ENCODE measurements at regions not wholly inside any gene's neighbourhood (a gene's known extent, or its start where the extent isn't known, plus 50 kb on each side); places are given as distances from the start of the nearest gene placed in this dataset.

DNA sequence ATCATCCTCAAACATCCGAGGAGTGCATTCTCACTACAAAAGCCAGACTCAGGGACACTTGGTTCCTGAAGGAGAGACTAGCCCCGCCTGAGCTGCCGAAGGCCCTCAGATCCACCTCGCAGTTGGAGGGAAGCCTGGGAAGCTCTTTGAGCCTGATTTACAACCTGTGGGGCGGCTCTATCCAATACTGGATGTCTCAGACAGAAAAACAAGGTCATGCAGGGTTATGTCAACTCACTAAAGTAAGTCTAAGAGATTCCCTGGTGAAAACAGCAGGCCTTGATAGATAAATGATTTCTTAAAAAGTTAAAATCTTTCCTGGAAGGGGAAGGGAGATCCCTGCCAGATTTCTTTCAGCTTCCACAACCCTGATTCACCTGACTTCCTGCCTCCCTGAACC is 284.3 kb downstream of the CYP26B1 start (continued):
- TF ChIP-seq, protein P1, sequence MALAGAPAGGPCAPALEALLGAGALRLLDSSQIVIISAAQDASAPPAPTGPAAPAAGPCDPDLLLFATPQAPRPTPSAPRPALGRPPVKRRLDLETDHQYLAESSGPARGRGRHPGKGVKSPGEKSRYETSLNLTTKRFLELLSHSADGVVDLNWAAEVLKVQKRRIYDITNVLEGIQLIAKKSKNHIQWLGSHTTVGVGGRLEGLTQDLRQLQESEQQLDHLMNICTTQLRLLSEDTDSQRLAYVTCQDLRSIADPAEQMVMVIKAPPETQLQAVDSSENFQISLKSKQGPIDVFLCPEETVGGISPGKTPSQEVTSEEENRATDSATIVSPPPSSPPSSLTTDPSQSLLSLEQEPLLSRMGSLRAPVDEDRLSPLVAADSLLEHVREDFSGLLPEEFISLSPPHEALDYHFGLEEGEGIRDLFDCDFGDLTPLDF (CRISPR knock-in tag; IDR thresholded peaks at IDR 0.05) = no peak
- TF ChIP-seq, protein P2, sequence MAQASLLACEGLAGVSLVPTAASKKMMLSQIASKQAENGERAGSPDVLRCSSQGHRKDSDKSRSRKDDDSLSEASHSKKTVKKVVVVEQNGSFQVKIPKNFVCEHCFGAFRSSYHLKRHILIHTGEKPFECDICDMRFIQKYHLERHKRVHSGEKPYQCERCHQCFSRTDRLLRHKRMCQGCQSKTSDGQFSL (CRISPR knock-in tag; IDR thresholded peaks at IDR 0.05) = no peak
- TF ChIP-seq, protein P2 (tag; IDR thresholded peaks at IDR 0.05) = no peak
- TF ChIP-seq SREBF2 (CRISPR knock-in tag; IDR thresholded peaks at IDR 0.05) (no peak), TAL1 (IDR thresholded peaks at IDR 0.05) (peak; percentile 13; the same call in 1 of the 2 replicates), RFX5 (IDR thresholded peaks at IDR 0.05; ENCODE audit: low read depth, low read length) (no peak), NR2C1 (IDR thresholded peaks at IDR 0.05) (no peak), NR2C1 (tag; IDR thresholded peaks at IDR 0.05) (0 out of 2 replicates have a peak, but pooled peaks have one; percentile 28), ATF1 (CRISPR knock-in tag; IDR thresholded peaks at IDR 0.05) (no peak), ATF1 (tag; IDR thresholded peaks at IDR 0.05) (no peak), EGR1 (conservative IDR thresholded peaks at IDR 0.05) (no peak), SREBF1 (IDR thresholded peaks at IDR 0.05; ENCODE audit: borderline replicate concordance, low read depth, low read length) (no peak), CBX1 (IDR thresholded peaks at IDR 0.05; ENCODE audit: low read depth) (no peak), RBM39 (optimal IDR thresholded peaks at IDR 0.05; ENCODE audit: low read depth, low read length) (no peak), CHCHD3 (CRISPR knock-in tag; IDR thresholded peaks at IDR 0.05) (no peak)
- TF ChIP-seq, protein P3, sequence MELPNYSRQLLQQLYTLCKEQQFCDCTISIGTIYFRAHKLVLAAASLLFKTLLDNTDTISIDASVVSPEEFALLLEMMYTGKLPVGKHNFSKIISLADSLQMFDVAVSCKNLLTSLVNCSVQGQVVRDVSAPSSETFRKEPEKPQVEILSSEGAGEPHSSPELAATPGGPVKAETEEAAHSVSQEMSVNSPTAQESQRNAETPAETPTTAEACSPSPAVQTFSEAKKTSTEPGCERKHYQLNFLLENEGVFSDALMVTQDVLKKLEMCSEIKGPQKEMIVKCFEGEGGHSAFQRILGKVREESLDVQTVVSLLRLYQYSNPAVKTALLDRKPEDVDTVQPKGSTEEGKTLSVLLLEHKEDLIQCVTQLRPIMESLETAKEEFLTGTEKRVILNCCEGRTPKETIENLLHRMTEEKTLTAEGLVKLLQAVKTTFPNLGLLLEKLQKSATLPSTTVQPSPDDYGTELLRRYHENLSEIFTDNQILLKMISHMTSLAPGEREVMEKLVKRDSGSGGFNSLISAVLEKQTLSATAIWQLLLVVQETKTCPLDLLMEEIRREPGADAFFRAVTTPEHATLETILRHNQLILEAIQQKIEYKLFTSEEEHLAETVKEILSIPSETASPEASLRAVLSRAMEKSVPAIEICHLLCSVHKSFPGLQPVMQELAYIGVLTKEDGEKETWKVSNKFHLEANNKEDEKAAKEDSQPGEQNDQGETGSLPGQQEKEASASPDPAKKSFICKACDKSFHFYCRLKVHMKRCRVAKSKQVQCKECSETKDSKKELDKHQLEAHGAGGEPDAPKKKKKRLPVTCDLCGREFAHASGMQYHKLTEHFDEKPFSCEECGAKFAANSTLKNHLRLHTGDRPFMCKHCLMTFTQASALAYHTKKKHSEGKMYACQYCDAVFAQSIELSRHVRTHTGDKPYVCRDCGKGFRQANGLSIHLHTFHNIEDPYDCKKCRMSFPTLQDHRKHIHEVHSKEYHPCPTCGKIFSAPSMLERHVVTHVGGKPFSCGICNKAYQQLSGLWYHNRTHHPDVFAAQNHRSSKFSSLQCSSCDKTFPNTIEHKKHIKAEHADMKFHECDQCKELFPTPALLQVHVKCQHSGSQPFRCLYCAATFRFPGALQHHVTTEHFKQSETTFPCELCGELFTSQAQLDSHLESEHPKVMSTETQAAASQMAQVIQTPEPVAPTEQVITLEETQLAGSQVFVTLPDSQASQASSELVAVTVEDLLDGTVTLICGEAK (IDR thresholded peaks at IDR 0.05) = no peak
- TF ChIP-seq, protein P3 (CRISPR knock-in tag; IDR thresholded peaks at IDR 0.05) = no peak
- TF ChIP-seq, protein P4, sequence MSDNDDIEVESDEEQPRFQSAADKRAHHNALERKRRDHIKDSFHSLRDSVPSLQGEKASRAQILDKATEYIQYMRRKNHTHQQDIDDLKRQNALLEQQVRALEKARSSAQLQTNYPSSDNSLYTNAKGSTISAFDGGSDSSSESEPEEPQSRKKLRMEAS (CRISPR knock-in tag; IDR thresholded peaks at IDR 0.05) = no peak
- TF ChIP-seq, protein P5, sequence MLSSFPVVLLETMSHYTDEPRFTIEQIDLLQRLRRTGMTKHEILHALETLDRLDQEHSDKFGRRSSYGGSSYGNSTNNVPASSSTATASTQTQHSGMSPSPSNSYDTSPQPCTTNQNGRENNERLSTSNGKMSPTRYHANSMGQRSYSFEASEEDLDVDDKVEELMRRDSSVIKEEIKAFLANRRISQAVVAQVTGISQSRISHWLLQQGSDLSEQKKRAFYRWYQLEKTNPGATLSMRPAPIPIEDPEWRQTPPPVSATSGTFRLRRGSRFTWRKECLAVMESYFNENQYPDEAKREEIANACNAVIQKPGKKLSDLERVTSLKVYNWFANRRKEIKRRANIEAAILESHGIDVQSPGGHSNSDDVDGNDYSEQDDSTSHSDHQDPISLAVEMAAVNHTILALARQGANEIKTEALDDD (IDR thresholded peaks at IDR 0.05) = no peak

All from K562 (cell line).